GM12873 (cell line): ENCODE measurements at regions not wholly inside any gene's neighbourhood (a gene's known extent, or its start where the extent isn't known, plus 50 kb on each side); places are given as distances from the start of the nearest gene placed in this dataset.

Experiments used
- CTCF ChIP-seq: IDR thresholded peaks from 2 replicates; pipeline ENCODE4 v1.5.1; 2012; ENCODE audit warnings: low read depth, mild to moderate bottlenecking, moderate library complexity, low read length, control low read depth; ENCODE audit not compliant: insufficient read depth; ENCODE audit errors: missing control alignments

- TF ChIP-seq CTCF, result no peak
Measured at GRCh38 chr16:60274431-60275019, 1540.4 kb upstream of the GOT2 start.

- TF ChIP-seq CTCF, result no peak
Measured at GRCh38 chr16:60271781-60272180, 1537.7 kb upstream of the GOT2 start.

- no peak for TF ChIP-seq CTCF
Measured at GRCh38 chr16:60271025-60271771, 1537.1 kb upstream of the GOT2 start.

GRCh38 chr16:60261425-60261824 lies 1527.3 kb upstream of the GOT2 start:
- no peak for TF ChIP-seq CTCF

GRCh38 chr16:60259956-60260355 lies 1525.8 kb upstream of the GOT2 start:
- no peak for TF ChIP-seq CTCF

- TF ChIP-seq CTCF, result no peak
Measured at GRCh38 chr16:60246086-60246485, 1512.0 kb upstream of the GOT2 start.

GRCh38 chr16:60241671-60242070 lies 1507.6 kb upstream of the GOT2 start:
- no peak for TF ChIP-seq CTCF
